ENCODE measurements at regions not wholly inside any gene's neighbourhood (a gene's known extent, or its start where the extent isn't known, plus 50 kb on each side); places are given as distances from the start of the nearest gene placed in this dataset.

DNA sequence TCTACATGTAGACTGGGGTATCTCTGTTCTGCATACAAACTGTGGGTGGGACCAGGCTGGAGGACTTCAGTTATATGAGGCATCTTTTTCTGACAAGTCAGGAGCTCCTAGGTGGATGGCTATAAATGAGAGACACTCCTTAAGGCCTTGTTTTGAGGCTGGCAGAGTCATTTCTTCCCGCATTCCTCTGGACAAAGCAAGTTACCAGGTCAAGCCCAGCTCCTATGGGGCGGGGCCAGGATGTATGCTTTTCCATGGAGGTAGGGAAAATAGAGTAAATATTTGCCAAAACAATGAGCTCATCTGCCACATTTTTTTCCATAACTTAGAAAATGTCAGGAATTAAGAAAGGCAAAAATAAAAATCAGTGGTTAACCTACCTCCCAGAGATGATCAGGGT, 283.4 kb downstream of the GPR37 start:
- TF ChIP-seq CTCF (IDR thresholded peaks at IDR 0.05) (no peak), EP300 (IDR thresholded peaks at IDR 0.05) (no peak), POLR2A (IDR thresholded peaks at IDR 0.05) (no peak)
- Histone ChIP-seq H3K4me1 (ENCODE audit: insufficient read depth) (no peaks in the 10 kb centered on the region), H3K27me3 (peaks cover 3% of the 10 kb centered on the region), H3K9me3 (no peaks in the 10 kb centered on the region), H3K36me3 (no peaks in the 10 kb centered on the region), H3K27ac (no peak overlapping the region), H3K4me3 (no peak overlapping the region)
- DNase-seq: no peak
- 90 to 94% (median 91%) methylated on average over 2 of the region's 2 CpGs for WGBS, 3 donors
- intact Hi-C loops (cut with DNase I): no loop called here

DNA sequence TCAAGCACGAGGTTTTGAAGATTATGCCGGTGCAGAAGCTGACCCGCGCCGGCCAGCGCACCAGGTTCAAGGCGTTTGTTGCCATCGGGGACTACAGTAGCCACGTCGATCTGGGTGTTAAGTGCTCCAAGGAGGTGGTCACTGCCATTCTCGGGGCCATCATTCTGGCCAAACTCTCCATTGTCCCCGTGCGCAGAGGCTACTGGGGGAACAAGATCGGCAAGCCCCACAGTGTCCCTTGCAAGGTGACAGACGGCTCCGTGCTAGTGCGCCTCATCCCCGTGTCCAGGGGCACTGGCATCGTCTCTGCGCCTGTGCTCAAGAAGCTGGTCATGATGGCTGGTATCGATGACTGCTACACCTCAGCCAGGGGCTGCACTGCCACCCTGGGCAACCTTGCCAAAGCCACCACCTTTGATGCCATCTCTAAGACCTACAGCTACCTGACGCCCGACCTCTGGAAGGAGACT, 284.7 kb downstream of the GPR37 start:
- intact Hi-C loops (cut with DNase I): no loop called here
- peaks cover 3% of the 10 kb centered on the region for H3K27me3 ChIP-seq
- no peak for TF ChIP-seq POLR2A (IDR thresholded peaks at IDR 0.05)
- no peak for TF ChIP-seq EP300 (IDR thresholded peaks at IDR 0.05)
- no peak for TF ChIP-seq CTCF (IDR thresholded peaks at IDR 0.05)
- H3K4me1 ChIP-seq (ENCODE audit: insufficient read depth): no peaks in the 10 kb centered on the region
- DNase-seq: no peak
- H3K4me3 ChIP-seq: no peak overlapping the region
- H3K36me3 ChIP-seq: no peaks in the 10 kb centered on the region
- H3K27ac ChIP-seq: no peak overlapping the region
- H3K9me3 ChIP-seq: no peaks in the 10 kb centered on the region
- 93 to 97% (median 96%) methylated on average over 23 of the region's 23 CpGs for WGBS, 3 donors

DNA sequence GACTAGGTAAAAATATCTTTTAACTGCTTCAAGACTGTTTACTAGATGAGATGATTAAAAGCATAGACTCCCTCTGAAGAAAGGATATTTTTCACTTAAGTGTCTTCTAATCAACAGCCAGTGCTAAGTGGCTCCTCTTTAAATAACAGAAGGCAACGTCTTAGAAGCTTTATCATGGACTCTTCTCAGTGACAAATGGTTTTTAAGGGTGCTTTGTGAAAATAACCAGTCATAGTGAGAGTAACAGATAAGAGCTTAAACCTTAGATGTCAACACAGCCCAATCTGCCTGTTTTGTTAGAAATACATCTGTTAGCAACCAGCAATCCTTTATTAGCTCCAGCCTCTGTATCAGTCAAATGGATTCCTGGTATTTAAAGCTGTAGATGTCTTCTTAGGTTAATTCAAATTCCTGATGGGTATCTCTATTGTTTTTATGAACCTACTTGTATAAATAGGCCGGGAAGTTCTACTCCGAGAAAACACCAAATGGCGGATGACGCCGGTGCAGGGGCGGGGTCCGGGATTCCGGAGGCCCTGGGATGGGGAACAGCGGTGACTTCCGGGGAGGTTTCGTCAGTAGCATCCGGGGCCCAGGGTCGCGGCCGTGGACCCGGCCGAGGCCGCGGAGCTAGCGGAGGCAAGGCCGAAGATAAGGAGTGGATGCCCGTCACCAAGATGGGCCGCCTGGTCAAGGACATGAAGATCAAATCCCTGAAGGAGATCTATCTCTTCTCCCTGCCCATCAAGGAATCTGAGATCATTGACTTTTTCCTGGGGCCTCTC, 285.4 kb downstream of the GPR37 start:
- WGBS, 3 donors: 88 to 92% (median 90%) methylated on average over 24 of the region's 24 CpGs
- intact Hi-C loops (cut with DNase I): no loop called here
- H3K9me3 ChIP-seq: no peaks in the 10 kb centered on the region
- H3K4me3 ChIP-seq: no peak overlapping the region
- H3K4me1 ChIP-seq (ENCODE audit: insufficient read depth): no peaks in the 10 kb centered on the region
- no peaks in the 10 kb centered on the region for H3K36me3 ChIP-seq
- peaks cover 3% of the 10 kb centered on the region for H3K27me3 ChIP-seq
- TF ChIP-seq CTCF (IDR thresholded peaks at IDR 0.05) (no peak), EP300 (IDR thresholded peaks at IDR 0.05) (no peak), POLR2A (IDR thresholded peaks at IDR 0.05) (no peak)
- no peak for DNase-seq
- no peak overlapping the region for H3K27ac ChIP-seq

DNA sequence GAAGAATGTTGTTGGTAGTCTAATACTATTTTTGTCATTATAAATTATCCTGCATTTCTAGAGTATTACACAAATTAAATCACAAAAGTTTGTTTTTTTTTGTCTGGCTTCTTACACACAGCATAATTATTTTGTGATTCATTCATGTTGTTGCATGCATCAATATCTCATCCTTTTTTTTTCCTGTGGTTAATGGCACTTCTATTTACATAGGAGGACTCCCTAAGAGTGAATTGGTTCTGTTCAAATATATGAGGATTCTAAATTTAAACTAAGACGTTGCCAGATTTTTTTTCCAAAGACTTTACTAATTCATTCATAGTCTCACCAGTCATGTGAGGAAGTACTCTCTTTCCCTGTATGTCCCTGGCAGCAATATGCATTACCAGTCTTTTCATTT, 303.3 kb downstream of the GPR37 start:
- WGBS, 3 donors: 43 to 64% (median 53%) methylated on average over 1 of the region's 1 CpG
- H3K27ac ChIP-seq: no peak overlapping the region
- intact Hi-C loops (cut with DNase I): no loop called here
- no peak for TF ChIP-seq CTCF (IDR thresholded peaks at IDR 0.05)
- TF ChIP-seq EP300 (IDR thresholded peaks at IDR 0.05): no peak
- TF ChIP-seq POLR2A (IDR thresholded peaks at IDR 0.05): no peak
- no peaks in the 10 kb centered on the region for H3K4me1 ChIP-seq (ENCODE audit: insufficient read depth)
- DNase-seq: no peak
- no peaks in the 10 kb centered on the region for H3K27me3 ChIP-seq
- no peaks in the 10 kb centered on the region for H3K36me3 ChIP-seq
- H3K9me3 ChIP-seq: no peaks in the 10 kb centered on the region
- H3K4me3 ChIP-seq: no peak overlapping the region

All from ovary (tissue), 7 donors.